ENCODE measurements at regions not wholly inside any gene's neighbourhood (a gene's known extent, or its start where the extent isn't known, plus 50 kb on each side); places are given as distances from the start of the nearest gene placed in this dataset.

DNA sequence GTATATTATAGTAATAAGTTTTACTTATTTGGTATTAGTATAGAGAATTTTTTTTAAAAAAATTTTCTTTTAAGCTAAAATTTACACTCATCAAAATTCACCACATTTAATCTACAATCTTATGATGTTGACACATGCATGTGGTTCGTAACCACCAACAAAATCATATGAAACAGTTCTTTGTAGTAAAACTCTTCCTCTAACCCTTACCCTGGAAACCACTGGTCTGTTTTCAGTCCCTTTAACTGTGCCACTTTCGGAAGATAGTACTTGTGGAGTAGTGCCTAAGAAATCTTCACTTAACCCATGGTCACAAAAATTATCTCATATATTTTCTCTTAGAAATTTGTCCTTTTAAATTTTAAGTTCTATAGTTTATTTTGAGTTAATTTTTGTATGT lies 1498.8 kb downstream of the MAT2B start:
- no peak for DNase-seq (ENCODE audit: extremely low spot score)
- ChIA-PET CTCF (no interaction called here), POLR2A (no interaction called here)
- TF ChIP-seq, protein P1, sequence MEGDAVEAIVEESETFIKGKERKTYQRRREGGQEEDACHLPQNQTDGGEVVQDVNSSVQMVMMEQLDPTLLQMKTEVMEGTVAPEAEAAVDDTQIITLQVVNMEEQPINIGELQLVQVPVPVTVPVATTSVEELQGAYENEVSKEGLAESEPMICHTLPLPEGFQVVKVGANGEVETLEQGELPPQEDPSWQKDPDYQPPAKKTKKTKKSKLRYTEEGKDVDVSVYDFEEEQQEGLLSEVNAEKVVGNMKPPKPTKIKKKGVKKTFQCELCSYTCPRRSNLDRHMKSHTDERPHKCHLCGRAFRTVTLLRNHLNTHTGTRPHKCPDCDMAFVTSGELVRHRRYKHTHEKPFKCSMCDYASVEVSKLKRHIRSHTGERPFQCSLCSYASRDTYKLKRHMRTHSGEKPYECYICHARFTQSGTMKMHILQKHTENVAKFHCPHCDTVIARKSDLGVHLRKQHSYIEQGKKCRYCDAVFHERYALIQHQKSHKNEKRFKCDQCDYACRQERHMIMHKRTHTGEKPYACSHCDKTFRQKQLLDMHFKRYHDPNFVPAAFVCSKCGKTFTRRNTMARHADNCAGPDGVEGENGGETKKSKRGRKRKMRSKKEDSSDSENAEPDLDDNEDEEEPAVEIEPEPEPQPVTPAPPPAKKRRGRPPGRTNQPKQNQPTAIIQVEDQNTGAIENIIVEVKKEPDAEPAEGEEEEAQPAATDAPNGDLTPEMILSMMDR (IDR thresholded peaks at IDR 0.05; ENCODE audit: control extremely low read depth, extremely low read depth, low read depth, missing control alignments) = no peak

DNA sequence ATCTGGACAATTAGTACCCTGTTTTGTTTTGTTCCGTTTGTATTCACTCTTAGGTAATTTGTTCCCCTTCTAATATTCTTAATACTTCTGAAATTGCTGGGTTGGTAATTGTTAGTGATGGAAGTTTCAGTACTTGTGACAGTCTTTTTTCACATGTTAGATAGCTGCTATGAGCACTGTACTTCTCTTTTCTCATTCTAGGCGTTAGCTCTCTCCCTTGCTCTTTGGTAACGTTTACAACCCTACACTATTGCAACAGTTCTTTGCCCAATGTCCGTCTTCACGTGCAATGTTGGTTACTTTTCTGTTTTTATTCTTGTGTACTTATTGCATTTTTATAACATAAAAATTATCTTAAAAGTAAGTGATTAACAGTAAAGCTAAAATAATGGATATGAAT lies 1509.0 kb downstream of the MAT2B start:
- DNase-seq (ENCODE audit: extremely low spot score) = no peak
- CTCF ChIA-PET = no interaction called here
- TF ChIP-seq, protein P1 (IDR thresholded peaks at IDR 0.05; ENCODE audit: control extremely low read depth, extremely low read depth, low read depth, missing control alignments) = no peak
- POLR2A ChIA-PET = no interaction called here

DNA sequence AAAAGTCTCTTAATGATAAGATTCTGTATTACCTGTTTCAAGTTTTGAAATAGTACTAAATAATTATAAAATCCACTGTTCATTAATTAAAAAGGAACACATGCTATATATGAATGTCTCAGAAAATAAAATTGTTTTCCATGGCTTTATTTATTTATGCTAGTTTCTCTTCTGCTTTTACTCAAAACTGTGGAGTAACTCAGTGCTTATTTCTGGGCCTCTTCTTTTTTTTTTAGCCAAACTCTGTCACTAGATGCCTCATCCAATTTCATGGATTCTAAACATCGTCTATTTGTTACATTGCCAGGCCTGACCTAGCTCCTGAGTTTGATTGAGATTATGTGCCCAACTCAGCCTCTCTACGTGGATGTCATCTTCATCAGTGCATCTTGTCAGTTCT lies 1509.7 kb downstream of the MAT2B start:
- ChIA-PET POLR2A (no interaction called here), CTCF (no interaction called here)
- no peak for DNase-seq (ENCODE audit: extremely low spot score)
- TF ChIP-seq, protein P1 (IDR thresholded peaks at IDR 0.05; ENCODE audit: control extremely low read depth, extremely low read depth, low read depth, missing control alignments) = no peak

DNA sequence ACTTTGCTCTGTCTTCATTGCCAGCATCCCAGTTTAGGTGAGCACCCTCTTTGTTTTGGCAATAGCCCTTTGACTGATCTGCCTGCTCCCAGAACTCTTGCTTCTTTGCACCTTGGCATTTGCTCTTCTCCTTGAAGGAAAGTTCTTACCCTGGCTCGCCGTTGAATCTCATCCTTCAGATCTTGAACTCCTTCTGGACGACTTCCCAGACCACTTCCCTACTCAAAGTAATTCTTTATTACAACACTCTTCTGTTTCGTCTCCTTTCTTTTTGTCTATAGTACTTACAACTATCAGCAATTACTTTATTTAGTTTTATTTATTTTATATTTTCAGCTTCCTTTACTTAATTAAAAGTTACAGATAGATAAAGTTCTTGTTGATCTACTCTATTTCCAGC lies 1510.1 kb downstream of the MAT2B start:
- TF ChIP-seq, protein P1 (IDR thresholded peaks at IDR 0.05; ENCODE audit: control extremely low read depth, extremely low read depth, low read depth, missing control alignments) = no peak
- POLR2A ChIA-PET = no interaction called here
- CTCF ChIA-PET = no interaction called here
- DNase-seq (ENCODE audit: extremely low spot score) = no peak

DNA sequence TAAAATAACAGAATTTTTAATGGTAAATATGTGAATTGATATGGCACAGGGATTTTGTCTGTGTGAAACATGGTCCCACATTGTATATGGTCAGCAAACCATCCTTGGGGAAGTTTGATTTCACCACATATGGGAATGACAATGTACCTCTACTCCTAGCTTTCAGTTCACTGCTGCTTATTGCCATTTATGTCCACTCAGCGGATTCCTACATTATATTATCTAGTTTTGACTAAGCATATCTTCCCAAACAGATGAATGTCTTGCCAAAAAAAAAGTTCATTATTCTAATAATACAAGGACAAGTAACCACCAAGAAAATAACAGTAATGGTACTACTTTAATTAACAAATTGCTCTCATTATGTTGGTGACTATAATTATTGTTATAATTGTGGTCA lies 1521.6 kb downstream of the MAT2B start:
- CTCF ChIA-PET = no interaction called here

DNA sequence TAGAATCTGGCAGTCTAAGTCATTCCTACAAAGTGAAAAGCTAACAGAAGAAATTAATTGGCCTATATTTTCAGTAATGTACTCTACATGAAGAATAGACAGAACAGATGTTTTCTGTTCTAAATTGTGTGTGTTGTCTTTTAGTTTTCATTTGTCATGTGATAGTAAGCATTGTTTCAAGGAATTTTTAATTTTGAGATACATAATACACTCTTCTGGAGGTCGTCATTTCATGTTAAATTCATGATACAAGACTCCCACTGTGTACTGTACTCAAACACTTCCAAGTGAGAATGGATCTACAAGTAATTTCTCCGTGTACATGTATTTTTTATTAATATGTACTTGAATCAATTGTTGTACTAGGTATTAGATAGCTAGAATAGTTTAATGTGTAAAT lies 1522.9 kb downstream of the MAT2B start:
- TF ChIP-seq, protein P1 (IDR thresholded peaks at IDR 0.05; ENCODE audit: control extremely low read depth, extremely low read depth, low read depth, missing control alignments) = no peak
- POLR2A ChIA-PET = no interaction called here
- CTCF ChIA-PET = no interaction called here
- DNase-seq (ENCODE audit: extremely low spot score) = no peak

More for the DNA sequence above, 1521.6 kb downstream of the MAT2B start:
- TF ChIP-seq, protein P1 (IDR thresholded peaks at IDR 0.05; ENCODE audit: control extremely low read depth, extremely low read depth, low read depth, missing control alignments) = no peak
- no peak for DNase-seq (ENCODE audit: extremely low spot score)
- POLR2A ChIA-PET = no interaction called here

All from GM10248 (cell line).